HG02588 (cell line): ENCODE measurements at regions not wholly inside any gene's neighbourhood (a gene's known extent, or its start where the extent isn't known, plus 50 kb on each side); places are given as distances from the start of the nearest gene placed in this dataset.
"Not testable (repeated sequence)": the region's sequence is repeated elsewhere in the genome, so short reads cannot be mapped to it uniquely, and the experiment has no call there.

ENCODE experiments used
- ATAC-seq: cut with Tn5 transposase; IDR thresholded peaks from one replicate; pipeline ENCODE4 v1.9.1; 2021; ENCODE audit warnings: mild to moderate bottlenecking, moderate library complexity; ENCODE audit not compliant: unreplicated experiment

- ATAC-seq: no peak
Observed at GRCh38 chr11:82080160-82080559, 653.5 kb downstream of the FAM181B start.

GRCh38 chr11:82076126-82076525, 657.5 kb downstream of the FAM181B start:
- ATAC-seq: no peak

GRCh38 chr11:82059505-82059904, 674.2 kb downstream of the FAM181B start:
- no peak for ATAC-seq

GRCh38 chr11:82056450-82056849, 677.2 kb downstream of the FAM181B start:
- no peak for ATAC-seq

- ATAC-seq: no peak
Observed at GRCh38 chr11:82049199-82049598, 684.5 kb downstream of the FAM181B start.

GRCh38 chr11:82047200-82047599, 686.5 kb downstream of the FAM181B start:
- no peak for ATAC-seq

- no peak for ATAC-seq
Observed at GRCh38 chr11:82046778-82047177, 686.9 kb downstream of the FAM181B start.

GRCh38 chr11:82045748-82046457, 687.8 kb downstream of the FAM181B start:
- ATAC-seq: no peak

GRCh38 chr11:82043316-82043715, 690.3 kb downstream of the FAM181B start:
- no peak for ATAC-seq

GRCh38 chr11:82041764-82042163, 691.9 kb downstream of the FAM181B start:
- no peak for ATAC-seq

GRCh38 chr11:82038154-82038553, 695.5 kb downstream of the FAM181B start:
- no peak for ATAC-seq

GRCh38 chr11:82034527-82034926, 699.1 kb downstream of the FAM181B start:
- ATAC-seq: no peak

GRCh38 chr11:82027335-82027734, 706.3 kb downstream of the FAM181B start:
- not testable (repeated sequence) for ATAC-seq

- ATAC-seq: no peak
Observed at GRCh38 chr11:82024760-82025159, 708.9 kb downstream of the FAM181B start.

GRCh38 chr11:82012276-82012675, 721.4 kb downstream of the FAM181B start:
- ATAC-seq: no peak

GRCh38 chr11:82009133-82009532, 724.5 kb downstream of the FAM181B start:
- no peak for ATAC-seq

- no peak for ATAC-seq
Observed at GRCh38 chr11:82007521-82007920, 726.1 kb downstream of the FAM181B start.

GRCh38 chr11:82004537-82005213, 729.0 kb downstream of the FAM181B start:
- no peak for ATAC-seq

- ATAC-seq: no peak
Observed at GRCh38 chr11:82003671-82004515, 729.8 kb downstream of the FAM181B start.

- ATAC-seq: no peak
Observed at GRCh38 chr11:82003024-82003423, 730.6 kb downstream of the FAM181B start.

- no peak for ATAC-seq
Observed at GRCh38 chr11:81995889-81996288, 737.8 kb downstream of the FAM181B start.

GRCh38 chr11:81993755-81994154, 739.9 kb downstream of the FAM181B start:
- ATAC-seq: no peak
